Endothelial cell of umbilical vein (primary cell): ENCODE measurements at regions not wholly inside any gene's neighbourhood (a gene's known extent, or its start where the extent isn't known, plus 50 kb on each side); places are given as distances from the start of the nearest gene placed in this dataset.

Source experiments
- BruUV-seq: library from RNA; stranded (reverse); fragments of 400-500 nt; replicated peaks from 2 replicates; lab custom pipeline; 2021; lab: Mats Ljungman, UMichigan
- CTCF ChIA-PET: fragments of 300-600, 350-600 bp; sonication (Branson Sonifier 250); formaldehyde crosslinking; loops from one replicate; lab custom pipeline; 2021; ENCODE audit warnings: antibody characterized with exemption, inconsistent platforms; lab: Charles Lee
- POLR2A ChIA-PET: fragments of 300-600, 350-600 bp; sonication (Branson Sonifier 250); formaldehyde crosslinking; loops from one replicate; lab custom pipeline; 2021; ENCODE audit warnings: antibody characterized with exemption, inconsistent platforms; lab: Charles Lee
- DNase-seq: peaks from one replicate; pipeline ENCODE4 v3.0.0-alpha.2; 2011; ENCODE audit warnings: low read depth, low spot score
- FAIRE-seq: peaks from 2 replicates; lab custom pipeline; 2011; peaks lifted over from hg19 to GRCh38; lab: Jason Lieb, UNC
- H2AFZ ChIP-seq: 2 replicates; pipeline ENCODE4 v1.6.0; 2012; ENCODE audit warnings: low read depth, low read length, control low read depth, inconsistent platforms
- H3K27ac ChIP-seq: 2 replicates; pipeline ENCODE4 v1.5.1; 2011; ENCODE audit warnings: low read depth, mild to moderate bottlenecking, control low read depth, low read length, moderate library complexity; ENCODE audit not compliant: insufficient read depth
- H3K27me3 ChIP-seq, 2 experiments: 2 replicates each; pipeline versions ENCODE4 v1.6.0 to v1.6.1; 2011; ENCODE audit warnings: low read length in 2 of 2, mixed read lengths in 1 of 2; ENCODE audit not compliant: control insufficient read depth in 2 of 2, insufficient read depth in 2 of 2
- H3K36me3 ChIP-seq, 2 experiments: 2 replicates in 1 of 2; 3 replicates in 1 of 2; pipeline ENCODE4 v1.5.1; 2011; ENCODE audit warnings: low read length in 2 of 2, mild to moderate bottlenecking in 1 of 2, moderate library complexity in 1 of 2; ENCODE audit not compliant: control insufficient read depth in 2 of 2, insufficient read depth in 2 of 2; ENCODE audit errors: extremely low read depth in 1 of 2
- H3K4me1 ChIP-seq: 3 replicates; pipeline ENCODE4 v1.5.1; 2011; ENCODE audit warnings: mild to moderate bottlenecking, low read length; ENCODE audit not compliant: control insufficient read depth, insufficient read depth; ENCODE audit errors: extremely low read depth
- H3K4me2 ChIP-seq: 2 replicates; pipeline ENCODE4 v1.6.1; 2011; ENCODE audit warnings: low read length, control low read depth, mixed read lengths; ENCODE audit not compliant: insufficient read depth
- H3K4me3 ChIP-seq, 3 experiments: fragments of 200-600 bp in 1 of 3; sonication (generic), shearing (Covaris generic) in 1 of 3; replicated peaks in 1 of 3; 2 replicates each; pipeline ENCODE4 v1.5.1; 2011 to 2016; ENCODE audit warnings: control low read depth in 3 of 3, low read length in 3 of 3, mild to moderate bottlenecking in 2 of 3, inconsistent platforms in 1 of 3, low read depth in 1 of 3, moderate library complexity in 1 of 3; ENCODE audit not compliant: insufficient read depth in 1 of 3
- H3K79me2 ChIP-seq: 2 replicates; pipeline ENCODE4 v1.6.0; 2012; ENCODE audit warnings: low read length, inconsistent platforms; ENCODE audit not compliant: control insufficient read depth, insufficient read depth
- H3K9ac ChIP-seq: replicated peaks from 2 replicates; pipeline ENCODE3; 2011; ENCODE audit warnings: low read length, control low read depth; ENCODE audit not compliant: insufficient read depth; ENCODE audit errors: extremely low read depth
- H3K9me1 ChIP-seq: replicated peaks from 3 replicates; pipeline ENCODE4 v1.6.0; 2011; ENCODE audit warnings: mild to moderate bottlenecking, low read length; ENCODE audit not compliant: control insufficient read depth, insufficient read depth; ENCODE audit errors: extremely low read depth
- H3K9me3 ChIP-seq: replicated peaks from 2 replicates; pipeline ENCODE4 v1.5.1; 2012; ENCODE audit warnings: low read length, inconsistent platforms; ENCODE audit not compliant: control insufficient read depth, insufficient read depth
- H4K20me1 ChIP-seq: replicated peaks from 2 replicates; pipeline ENCODE3; 2011; ENCODE audit warnings: mild to moderate bottlenecking, low read length; ENCODE audit not compliant: control insufficient read depth, insufficient read depth; ENCODE audit errors: extremely low read depth
- CTCF ChIP-seq, 2 donors: IDR thresholded peaks; 1 replicate in 1 of 2; 2 replicates in 1 of 2; pipeline ENCODE4 v1.5.1; 2011; ENCODE audit warnings: low read length in 2 of 2, mild to moderate bottlenecking in 2 of 2, moderate library complexity in 2 of 2, control low read depth in 1 of 2, inconsistent platforms in 1 of 2, low read depth in 1 of 2; ENCODE audit not compliant: insufficient read depth in 1 of 2; ENCODE audit errors: extremely low read depth in 1 of 2
- EZH2 ChIP-seq: IDR thresholded peaks from 2 replicates; pipeline ENCODE4 v1.6.1; 2012; ENCODE audit warnings: borderline replicate concordance, low read depth, mild to moderate bottlenecking, moderate library complexity, low read length, inconsistent platforms; ENCODE audit not compliant: severe bottlenecking
- FOS ChIP-seq: IDR thresholded peaks from 2 replicates; pipeline ENCODE4 v1.6.1; 2011; ENCODE audit warnings: mild to moderate bottlenecking, low read length, moderate library complexity, borderline replicate concordance; ENCODE audit not compliant: insufficient read depth
- GATA2 ChIP-seq: IDR thresholded peaks from 2 replicates; pipeline ENCODE4 v1.7.0; 2011; ENCODE audit warnings: low read depth, mild to moderate bottlenecking, moderate library complexity, mixed read lengths, low read length; ENCODE audit not compliant: insufficient read length, insufficient read depth
- JUN ChIP-seq: IDR thresholded peaks from 2 replicates; pipeline ENCODE4 v1.6.1; 2011; ENCODE audit warnings: borderline replicate concordance, low read depth; ENCODE audit not compliant: insufficient read length, insufficient read depth
- MYC ChIP-seq: IDR thresholded peaks from one replicate; pipeline ENCODE4 v1.6.1; 2011; ENCODE audit warnings: mild to moderate bottlenecking, low read depth, low read length
- POLR2A ChIP-seq: IDR thresholded peaks from 2 replicates; pipeline ENCODE4 v1.6.1; 2012; ENCODE audit warnings: low read depth, mild to moderate bottlenecking, control low read depth, low read length
- POLR2AphosphoS5 ChIP-seq: IDR thresholded peaks from 2 replicates; pipeline ENCODE4 v1.6.1; 2012; ENCODE audit warnings: low read depth, mild to moderate bottlenecking, control low read depth, low read length, moderate library complexity; ENCODE audit not compliant: insufficient read depth
- dilution Hi-C: fragments of 300-500 bp; cut with MboI; formaldehyde crosslinking; loops from one replicate; pipeline ENCODE4 v1.15.0; 2019; ENCODE audit warnings: low sequenced_read_pairs; ENCODE audit not compliant: extremely low pct_ligation_motif_present
- intact Hi-C: fragments of 100-400 bp; cut with micrococcal nuclease; formaldehyde crosslinking; loops from one replicate; pipeline ENCODE4 v1.10.0; 2022
- TF ChIP-seq, protein P1 (sequence below): IDR thresholded peaks from 2 replicates; pipeline ENCODE4 v1.6.1; 2011; ENCODE audit not compliant: insufficient read depth, insufficient read length

- no peak overlapping the region for H3K9ac ChIP-seq
- TF ChIP-seq JUN, result no peak
- no peak for TF ChIP-seq CTCF (IDR thresholded peaks at IDR 0.05; ENCODE audit: extremely low read depth in 1 of 2, insufficient read depth in 1 of 2, low read depth in 1 of 2, low read length in 2 of 2)
- no peak for TF ChIP-seq EZH2
- no peak for TF ChIP-seq FOS
- no peak for TF ChIP-seq POLR2A
- TF ChIP-seq, protein P1, sequence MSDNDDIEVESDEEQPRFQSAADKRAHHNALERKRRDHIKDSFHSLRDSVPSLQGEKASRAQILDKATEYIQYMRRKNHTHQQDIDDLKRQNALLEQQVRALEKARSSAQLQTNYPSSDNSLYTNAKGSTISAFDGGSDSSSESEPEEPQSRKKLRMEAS, result no peak
- no peak for TF ChIP-seq MYC
- no peak for TF ChIP-seq POLR2AphosphoS5
- no peak for TF ChIP-seq GATA2
- ChIA-PET CTCF (no interaction called here), POLR2A (no interaction called here)
- no peaks in the 10 kb centered on the region for H4K20me1 ChIP-seq
- no peak overlapping the region for H3K4me2 ChIP-seq
- no peak overlapping the region for H3K4me3 ChIP-seq
- H3K36me3 ChIP-seq, result no peaks in the 10 kb centered on the region
- BruUV-seq, result no TSS peak
- H3K27me3 ChIP-seq, result no peaks in the 10 kb centered on the region
- H2AFZ ChIP-seq, result no peak overlapping the region
- no peaks in the 10 kb centered on the region for H3K9me3 ChIP-seq
- FAIRE-seq (no peak), DNase-seq (no peak)
- H3K9me1 ChIP-seq, result no peaks in the 10 kb centered on the region
- intact Hi-C loops, result no loop called here
- H3K4me1 ChIP-seq, result no peaks in the 10 kb centered on the region
- no peak overlapping the region for H3K27ac ChIP-seq
- dilution Hi-C loops, result no loop called here
- H3K79me2 ChIP-seq, result no peaks in the 10 kb centered on the region
Observed at GRCh38 chr1:30253361-30253760, 470.0 kb downstream of the MATN1 start.
